HCT116 (cell line): ENCODE measurements at regions not wholly inside any gene's neighbourhood (a gene's known extent, or its start where the extent isn't known, plus 50 kb on each side); places are given as distances from the start of the nearest gene placed in this dataset.

Experiments
- ATF3 ChIP-seq: IDR thresholded peaks from 2 replicates; pipeline ENCODE4 v1.6.1; 2012
- EZH2phosphoT487 ChIP-seq: fragments of 200-600 bp; IDR thresholded peaks from 2 replicates; pipeline ENCODE4 v1.6.1; 2018; ENCODE audit warnings: antibody characterized with exemption, borderline replicate concordance

- TF ChIP-seq EZH2phosphoT487, result no peak
- TF ChIP-seq ATF3, result no peak
Measured at GRCh38 chr17:37797206-37797605, 52.3 kb upstream of the HNF1B start.
